ENCODE measurements at regions not wholly inside any gene's neighbourhood (a gene's known extent, or its start where the extent isn't known, plus 50 kb on each side); places are given as distances from the start of the nearest gene placed in this dataset.

- no peak for TF ChIP-seq ZFX (IDR thresholded peaks at IDR 0.05; ENCODE audit: borderline replicate concordance)
- TF ChIP-seq CTCF (IDR thresholded peaks at IDR 0.05), result no peak
These were observed 383.6 kb upstream of the SEMA6D start for GRCh38 chr15:47333734-47334133.
